ENCODE measurements at regions not wholly inside any gene's neighbourhood (a gene's known extent, or its start where the extent isn't known, plus 50 kb on each side); places are given as distances from the start of the nearest gene placed in this dataset.

GRCh38 chr2:145394181-145394580 is 874.3 kb upstream of the ZEB2 start:
- no peak overlapping the region for H3K4me3 ChIP-seq (ENCODE audit: low read depth, low read length, poor library complexity, severe bottlenecking)
- BruUV-seq (replicated peaks) = no TSS peak
- H3K4me1 ChIP-seq (ENCODE audit: insufficient read depth, low read length, poor library complexity, severe bottlenecking) = no peaks in the 10 kb centered on the region
- no peaks in the 10 kb centered on the region for H3K9me3 ChIP-seq (ENCODE audit: low read depth, low read length, poor library complexity, severe bottlenecking)
- DNase-seq (ENCODE audit: low spot score) = no peak
- no peak overlapping the region for H3K27ac ChIP-seq (ENCODE audit: low read depth, low read length, poor library complexity, severe bottlenecking)
- ChIA-PET POLR2A (ENCODE audit: low non-redundant PET) (no interaction called here), CTCF (no interaction called here)
- no peaks in the 10 kb centered on the region for H3K36me3 ChIP-seq (ENCODE audit: insufficient read depth, low read length, poor library complexity, severe bottlenecking)
- TF ChIP-seq EZH2 (IDR thresholded peaks at IDR 0.05; ENCODE audit: borderline replicate concordance, low read depth, low read length, poor library complexity, severe bottlenecking) = no peak
- TF ChIP-seq CTCF (conservative IDR thresholded peaks at IDR 0.05; ENCODE audit: low read depth, low read length) = no peak
- intact Hi-C loops (cut with micrococcal nuclease; ENCODE audit: unreplicated experiment) = no loop called here
- H3K27me3 ChIP-seq (replicated peaks; ENCODE audit: insufficient read depth, low read depth, low read length, poor library complexity) = no peaks in the 10 kb centered on the region

- H3K27ac ChIP-seq (ENCODE audit: low read depth, low read length, poor library complexity, severe bottlenecking) = no peak overlapping the region
- ChIA-PET POLR2A (ENCODE audit: low non-redundant PET) (no interaction called here), CTCF (no interaction called here)
- no peaks in the 10 kb centered on the region for H3K36me3 ChIP-seq (ENCODE audit: insufficient read depth, low read length, poor library complexity, severe bottlenecking)
- no peak overlapping the region for H3K4me3 ChIP-seq (ENCODE audit: low read depth, low read length, poor library complexity, severe bottlenecking)
- no TSS peak for BruUV-seq (replicated peaks)
- intact Hi-C loops (cut with micrococcal nuclease; ENCODE audit: unreplicated experiment) = no loop called here
- H3K27me3 ChIP-seq (replicated peaks; ENCODE audit: insufficient read depth, low read depth, low read length, poor library complexity) = no peaks in the 10 kb centered on the region
- TF ChIP-seq EZH2 (IDR thresholded peaks at IDR 0.05; ENCODE audit: borderline replicate concordance, low read depth, low read length, poor library complexity, severe bottlenecking) (no peak), CTCF (conservative IDR thresholded peaks at IDR 0.05; ENCODE audit: low read depth, low read length) (no peak)
- no peaks in the 10 kb centered on the region for H3K9me3 ChIP-seq (ENCODE audit: low read depth, low read length, poor library complexity, severe bottlenecking)
- H3K4me1 ChIP-seq (ENCODE audit: insufficient read depth, low read length, poor library complexity, severe bottlenecking) = no peaks in the 10 kb centered on the region
- DNase-seq (ENCODE audit: low spot score) = no peak
Measured at GRCh38 chr2:145386973-145387372, 867.1 kb upstream of the ZEB2 start.

GRCh38 chr2:145383961-145384360 is 864.0 kb upstream of the ZEB2 start:
- no peak overlapping the region for H3K4me3 ChIP-seq (ENCODE audit: low read depth, low read length, poor library complexity, severe bottlenecking)
- no peaks in the 10 kb centered on the region for H3K4me1 ChIP-seq (ENCODE audit: insufficient read depth, low read length, poor library complexity, severe bottlenecking)
- no peak overlapping the region for H3K27ac ChIP-seq (ENCODE audit: low read depth, low read length, poor library complexity, severe bottlenecking)
- BruUV-seq (replicated peaks) = no TSS peak
- CTCF ChIA-PET = no interaction called here
- no peaks in the 10 kb centered on the region for H3K27me3 ChIP-seq (replicated peaks; ENCODE audit: insufficient read depth, low read depth, low read length, poor library complexity)
- TF ChIP-seq EZH2 (IDR thresholded peaks at IDR 0.05; ENCODE audit: borderline replicate concordance, low read depth, low read length, poor library complexity, severe bottlenecking) = no peak
- H3K36me3 ChIP-seq (ENCODE audit: insufficient read depth, low read length, poor library complexity, severe bottlenecking) = no peaks in the 10 kb centered on the region
- no peaks in the 10 kb centered on the region for H3K9me3 ChIP-seq (ENCODE audit: low read depth, low read length, poor library complexity, severe bottlenecking)
- intact Hi-C loops (cut with micrococcal nuclease; ENCODE audit: unreplicated experiment) = no loop called here
- DNase-seq (ENCODE audit: low spot score) = no peak
- POLR2A ChIA-PET (ENCODE audit: low non-redundant PET) = no interaction called here

- DNase-seq (ENCODE audit: low spot score) = peak; percentile 75
- intact Hi-C loops (cut with micrococcal nuclease; ENCODE audit: unreplicated experiment) = no loop called here
- ChIA-PET CTCF (no interaction called here), POLR2A (ENCODE audit: low non-redundant PET) (interaction anchor here (0.7 kb wide), 1 partner anchor 28 kb away, joined by 7 read pairs; no protein-coding TSS in a partner anchor)
- Histone ChIP-seq H3K4me3 (ENCODE audit: low read depth, low read length, poor library complexity, severe bottlenecking) (no peak overlapping the region), H3K27me3 (replicated peaks; ENCODE audit: insufficient read depth, low read depth, low read length, poor library complexity) (no peaks in the 10 kb centered on the region), H3K27ac (ENCODE audit: low read depth, low read length, poor library complexity, severe bottlenecking) (no peak overlapping the region), H3K4me1 (ENCODE audit: insufficient read depth, low read length, poor library complexity, severe bottlenecking) (no peaks in the 10 kb centered on the region), H3K36me3 (ENCODE audit: insufficient read depth, low read length, poor library complexity, severe bottlenecking) (no peaks in the 10 kb centered on the region), H3K9me3 (ENCODE audit: low read depth, low read length, poor library complexity, severe bottlenecking) (no peaks in the 10 kb centered on the region)
- BruUV-seq (replicated peaks) = no TSS peak
- TF ChIP-seq EZH2 (IDR thresholded peaks at IDR 0.05; ENCODE audit: borderline replicate concordance, low read depth, low read length, poor library complexity, severe bottlenecking) = no peak
- TF ChIP-seq CTCF (conservative IDR thresholded peaks at IDR 0.05; ENCODE audit: low read depth, low read length) = no peak
Measured at GRCh38 chr2:145380436-145381017, 860.6 kb upstream of the ZEB2 start.
